ENCODE measurements at regions not wholly inside any gene's neighbourhood (a gene's known extent, or its start where the extent isn't known, plus 50 kb on each side); places are given as distances from the start of the nearest gene placed in this dataset.

GRCh38 chr4:116453127-116453526 lies 632.2 kb downstream of the TRAM1L1 start:
- H3K4me3 ChIP-seq (ENCODE audit: low read depth, low read length) = no peak overlapping the region

- H3K4me3 ChIP-seq (ENCODE audit: low read depth, low read length) = no peak overlapping the region
Observed at GRCh38 chr4:116449764-116450163, 635.6 kb downstream of the TRAM1L1 start.

- no peak overlapping the region for H3K4me3 ChIP-seq (ENCODE audit: low read depth, low read length)
Observed at GRCh38 chr4:116444117-116444516, 641.3 kb downstream of the TRAM1L1 start.

GRCh38 chr4:116438981-116439729 lies 646.2 kb downstream of the TRAM1L1 start:
- no peak overlapping the region for H3K4me3 ChIP-seq (ENCODE audit: low read depth, low read length)

GRCh38 chr4:116438417-116438816 lies 647.0 kb downstream of the TRAM1L1 start:
- H3K4me3 ChIP-seq (ENCODE audit: low read depth, low read length) = no peak overlapping the region

DNA sequence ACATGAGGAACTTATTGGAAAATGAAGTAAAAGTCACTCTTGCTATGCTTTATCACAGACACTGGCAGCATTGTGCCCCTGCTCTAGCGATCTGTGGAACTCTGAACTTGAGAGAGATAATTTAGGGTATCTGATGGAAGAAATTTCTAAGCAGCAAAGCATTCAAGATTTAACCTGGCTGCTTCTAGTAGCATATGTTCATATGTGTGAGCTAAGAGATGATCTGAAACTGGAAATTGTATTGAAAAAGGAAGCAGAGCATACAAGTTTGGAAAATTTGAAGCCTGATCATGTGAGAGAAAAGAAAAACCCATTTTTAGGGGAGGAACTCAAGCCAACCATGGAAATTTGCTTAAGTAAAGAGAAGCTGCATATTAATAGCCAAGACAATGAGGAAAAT lies 657.7 kb downstream of the TRAM1L1 start:
- H3K4me3 ChIP-seq (ENCODE audit: low read depth, low read length) = no peak overlapping the region

GRCh38 chr4:116413222-116413621 lies 672.2 kb downstream of the TRAM1L1 start:
- H3K4me3 ChIP-seq (ENCODE audit: low read depth, low read length) = no peak overlapping the region

- H3K4me3 ChIP-seq (ENCODE audit: low read depth, low read length) = no peak overlapping the region
Observed at GRCh38 chr4:116401293-116401692, 684.1 kb downstream of the TRAM1L1 start.

DNA sequence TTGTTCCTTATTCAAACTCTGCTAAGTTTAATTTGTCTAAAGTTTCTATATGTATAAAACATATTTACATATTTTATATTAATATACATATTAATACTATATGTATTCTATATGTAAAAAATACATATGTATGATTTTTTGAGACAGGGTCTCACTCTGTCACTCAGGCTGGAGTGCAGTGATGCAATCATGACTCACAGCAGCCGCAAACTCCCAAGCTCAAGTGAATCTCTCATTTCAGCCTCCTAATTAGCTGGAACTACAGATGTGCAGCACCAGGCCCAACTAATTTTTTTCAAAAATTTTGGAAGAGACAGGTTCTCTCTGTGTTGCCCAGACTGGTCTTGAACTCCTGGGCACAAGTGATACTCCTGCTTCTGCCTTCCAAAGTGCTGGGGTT lies 684.9 kb downstream of the TRAM1L1 start:
- no peak overlapping the region for H3K4me3 ChIP-seq (ENCODE audit: low read depth, low read length)

DNA sequence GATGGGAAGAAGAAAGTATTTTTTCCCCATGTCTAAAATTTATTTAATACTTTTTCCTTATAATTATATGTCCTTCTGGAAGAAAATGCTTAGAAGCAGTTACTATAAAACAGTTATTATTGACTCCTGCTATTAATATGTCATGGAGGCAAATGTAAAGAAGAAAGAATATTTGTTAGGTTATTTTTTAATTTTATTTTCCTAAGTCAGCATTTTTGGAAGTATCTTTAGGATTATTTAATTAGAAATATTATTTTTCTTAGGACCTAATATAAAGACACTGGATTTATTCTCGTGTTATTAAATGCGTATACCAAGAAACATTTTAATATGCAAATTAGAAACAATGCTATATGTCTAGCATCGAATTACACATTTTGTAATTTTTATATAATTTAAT lies 687.7 kb downstream of the TRAM1L1 start:
- H3K4me3 ChIP-seq (ENCODE audit: low read depth, low read length) = no peak overlapping the region

DNA sequence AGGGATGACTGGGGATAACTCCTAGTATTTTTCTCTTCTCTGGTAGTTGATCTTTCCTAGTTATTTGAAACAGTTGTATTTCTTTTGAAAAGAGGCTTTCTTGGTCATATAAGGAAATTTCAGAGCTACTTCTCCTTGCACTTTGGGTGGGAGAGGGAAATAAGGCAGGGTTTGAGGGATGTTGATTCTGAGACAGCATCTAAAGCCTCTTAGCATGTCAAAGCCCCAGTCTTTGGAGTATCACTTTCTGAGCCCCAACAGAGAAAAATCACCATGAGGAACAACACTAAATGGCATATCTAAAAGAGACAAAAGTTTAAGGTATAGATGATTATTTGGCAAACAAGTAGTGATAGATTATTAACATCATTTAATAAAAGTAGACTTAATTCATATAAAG lies 688.1 kb downstream of the TRAM1L1 start:
- H3K4me3 ChIP-seq (ENCODE audit: low read depth, low read length) = no peak overlapping the region

DNA sequence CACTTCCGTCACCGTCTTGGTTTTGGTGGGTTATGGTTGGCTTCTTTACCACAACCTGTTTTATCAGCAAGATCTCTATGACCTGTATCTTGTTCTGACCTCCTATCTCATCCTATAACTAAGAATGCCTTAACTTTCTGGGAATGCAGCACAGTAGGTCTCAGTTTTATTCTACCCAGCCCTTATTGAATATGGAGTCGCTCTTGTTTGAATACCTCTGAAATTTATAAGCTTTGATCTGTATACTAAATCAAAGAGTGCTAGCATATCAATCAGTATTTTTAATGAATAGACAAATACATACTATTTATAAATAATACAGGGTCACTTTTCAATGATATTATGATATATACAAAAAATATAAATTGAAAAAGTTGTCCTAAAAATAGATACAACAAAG lies 690.0 kb downstream of the TRAM1L1 start:
- no peak overlapping the region for H3K4me3 ChIP-seq (ENCODE audit: low read depth, low read length)

- H3K4me3 ChIP-seq (ENCODE audit: low read depth, low read length) = no peak overlapping the region
Observed at GRCh38 chr4:116391020-116391419, 694.4 kb downstream of the TRAM1L1 start.

- no peak overlapping the region for H3K4me3 ChIP-seq (ENCODE audit: low read depth, low read length)
Observed at GRCh38 chr4:116389139-116389538, 696.2 kb downstream of the TRAM1L1 start.

GRCh38 chr4:116387937-116388474 lies 697.4 kb downstream of the TRAM1L1 start:
- no peak overlapping the region for H3K4me3 ChIP-seq (ENCODE audit: low read depth, low read length)

DNA sequence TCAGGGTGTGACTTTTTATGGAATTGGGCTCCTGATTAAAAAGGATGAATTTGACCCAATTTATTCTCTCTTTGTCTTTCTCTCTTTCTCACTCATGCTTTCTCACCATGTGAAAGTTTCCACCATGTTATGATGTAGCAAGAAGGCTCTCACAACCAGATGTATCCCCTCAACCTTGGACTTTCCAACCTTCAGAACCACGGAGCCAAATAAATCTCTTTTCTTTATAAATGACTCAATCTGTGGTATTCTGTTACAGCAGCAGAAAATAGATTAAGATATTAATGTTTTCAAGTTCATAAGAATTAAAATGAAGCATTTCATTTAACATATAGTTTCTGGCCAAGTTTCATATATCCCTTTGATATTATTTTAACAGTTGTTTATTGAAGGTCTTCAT lies 698.5 kb downstream of the TRAM1L1 start:
- H3K4me3 ChIP-seq (ENCODE audit: low read depth, low read length) = no peak overlapping the region

- no peak overlapping the region for H3K4me3 ChIP-seq (ENCODE audit: low read depth, low read length)
Observed at GRCh38 chr4:116385583-116385982, 699.8 kb downstream of the TRAM1L1 start.

- H3K4me3 ChIP-seq (ENCODE audit: low read depth, low read length) = no peak overlapping the region
Observed at GRCh38 chr4:116374815-116375214, 710.6 kb downstream of the TRAM1L1 start.

GRCh38 chr4:116362583-116362982 lies 722.8 kb downstream of the TRAM1L1 start:
- H3K4me3 ChIP-seq (ENCODE audit: low read depth, low read length) = no peak overlapping the region

GRCh38 chr4:116361790-116362189 lies 723.6 kb downstream of the TRAM1L1 start:
- H3K4me3 ChIP-seq (ENCODE audit: low read depth, low read length) = no peak overlapping the region

- no peak overlapping the region for H3K4me3 ChIP-seq (ENCODE audit: low read depth, low read length)
Observed at GRCh38 chr4:116358633-116359222, 726.6 kb downstream of the TRAM1L1 start.

- H3K4me3 ChIP-seq (ENCODE audit: low read depth, low read length) = no peak overlapping the region
Observed at GRCh38 chr4:116357758-116358157, 727.6 kb downstream of the TRAM1L1 start.
